Endothelial cell of umbilical vein (primary cell): ENCODE measurements at regions not wholly inside any gene's neighbourhood (a gene's known extent, or its start where the extent isn't known, plus 50 kb on each side); places are given as distances from the start of the nearest gene placed in this dataset.

Experiments
- BruUV-seq: library from RNA; stranded (reverse); fragments of 400-500 nt; replicated peaks from 2 replicates; lab custom pipeline; 2021; lab: Mats Ljungman, UMichigan
- CTCF ChIA-PET: fragments of 300-600, 350-600 bp; sonication (Branson Sonifier 250); formaldehyde crosslinking; loops from one replicate; lab custom pipeline; 2021; ENCODE audit warnings: antibody characterized with exemption, inconsistent platforms; lab: Charles Lee
- POLR2A ChIA-PET: fragments of 300-600, 350-600 bp; sonication (Branson Sonifier 250); formaldehyde crosslinking; loops from one replicate; lab custom pipeline; 2021; ENCODE audit warnings: antibody characterized with exemption, inconsistent platforms; lab: Charles Lee
- DNase-seq: peaks from one replicate; pipeline ENCODE4 v3.0.0-alpha.2; 2011; ENCODE audit warnings: low read depth, low spot score
- FAIRE-seq: peaks from 2 replicates; lab custom pipeline; 2011; peaks lifted over from hg19 to GRCh38; lab: Jason Lieb, UNC
- H2AFZ ChIP-seq: 2 replicates; pipeline ENCODE4 v1.6.0; 2012; ENCODE audit warnings: low read depth, low read length, control low read depth, inconsistent platforms
- H3K27ac ChIP-seq: 2 replicates; pipeline ENCODE4 v1.5.1; 2011; ENCODE audit warnings: low read depth, mild to moderate bottlenecking, control low read depth, low read length, moderate library complexity; ENCODE audit not compliant: insufficient read depth
- H3K27me3 ChIP-seq, 2 experiments: 2 replicates each; pipeline versions ENCODE4 v1.6.0 to v1.6.1; 2011; ENCODE audit warnings: low read length in 2 of 2, mixed read lengths in 1 of 2; ENCODE audit not compliant: control insufficient read depth in 2 of 2, insufficient read depth in 2 of 2
- H3K36me3 ChIP-seq, 2 experiments: 2 replicates in 1 of 2; 3 replicates in 1 of 2; pipeline ENCODE4 v1.5.1; 2011; ENCODE audit warnings: low read length in 2 of 2, mild to moderate bottlenecking in 1 of 2, moderate library complexity in 1 of 2; ENCODE audit not compliant: control insufficient read depth in 2 of 2, insufficient read depth in 2 of 2; ENCODE audit errors: extremely low read depth in 1 of 2
- H3K4me1 ChIP-seq: 3 replicates; pipeline ENCODE4 v1.5.1; 2011; ENCODE audit warnings: mild to moderate bottlenecking, low read length; ENCODE audit not compliant: control insufficient read depth, insufficient read depth; ENCODE audit errors: extremely low read depth
- H3K4me2 ChIP-seq: 2 replicates; pipeline ENCODE4 v1.6.1; 2011; ENCODE audit warnings: low read length, control low read depth, mixed read lengths; ENCODE audit not compliant: insufficient read depth
- H3K4me3 ChIP-seq, 3 experiments: fragments of 200-600 bp in 1 of 3; sonication (generic), shearing (Covaris generic) in 1 of 3; replicated peaks in 1 of 3; 2 replicates each; pipeline ENCODE4 v1.5.1; 2011 to 2016; ENCODE audit warnings: control low read depth in 3 of 3, low read length in 3 of 3, mild to moderate bottlenecking in 2 of 3, inconsistent platforms in 1 of 3, low read depth in 1 of 3, moderate library complexity in 1 of 3; ENCODE audit not compliant: insufficient read depth in 1 of 3
- H3K79me2 ChIP-seq: 2 replicates; pipeline ENCODE4 v1.6.0; 2012; ENCODE audit warnings: low read length, inconsistent platforms; ENCODE audit not compliant: control insufficient read depth, insufficient read depth
- H3K9ac ChIP-seq: replicated peaks from 2 replicates; pipeline ENCODE3; 2011; ENCODE audit warnings: low read length, control low read depth; ENCODE audit not compliant: insufficient read depth; ENCODE audit errors: extremely low read depth
- H3K9me1 ChIP-seq: replicated peaks from 3 replicates; pipeline ENCODE4 v1.6.0; 2011; ENCODE audit warnings: mild to moderate bottlenecking, low read length; ENCODE audit not compliant: control insufficient read depth, insufficient read depth; ENCODE audit errors: extremely low read depth
- H3K9me3 ChIP-seq: replicated peaks from 2 replicates; pipeline ENCODE4 v1.5.1; 2012; ENCODE audit warnings: low read length, inconsistent platforms; ENCODE audit not compliant: control insufficient read depth, insufficient read depth
- H4K20me1 ChIP-seq: replicated peaks from 2 replicates; pipeline ENCODE3; 2011; ENCODE audit warnings: mild to moderate bottlenecking, low read length; ENCODE audit not compliant: control insufficient read depth, insufficient read depth; ENCODE audit errors: extremely low read depth
- CTCF ChIP-seq, 2 donors: IDR thresholded peaks; 1 replicate in 1 of 2; 2 replicates in 1 of 2; pipeline ENCODE4 v1.5.1; 2011; ENCODE audit warnings: low read length in 2 of 2, mild to moderate bottlenecking in 2 of 2, moderate library complexity in 2 of 2, control low read depth in 1 of 2, inconsistent platforms in 1 of 2, low read depth in 1 of 2; ENCODE audit not compliant: insufficient read depth in 1 of 2; ENCODE audit errors: extremely low read depth in 1 of 2
- EZH2 ChIP-seq: IDR thresholded peaks from 2 replicates; pipeline ENCODE4 v1.6.1; 2012; ENCODE audit warnings: borderline replicate concordance, low read depth, mild to moderate bottlenecking, moderate library complexity, low read length, inconsistent platforms; ENCODE audit not compliant: severe bottlenecking
- FOS ChIP-seq: IDR thresholded peaks from 2 replicates; pipeline ENCODE4 v1.6.1; 2011; ENCODE audit warnings: mild to moderate bottlenecking, low read length, moderate library complexity, borderline replicate concordance; ENCODE audit not compliant: insufficient read depth
- GATA2 ChIP-seq: IDR thresholded peaks from 2 replicates; pipeline ENCODE4 v1.7.0; 2011; ENCODE audit warnings: low read depth, mild to moderate bottlenecking, moderate library complexity, mixed read lengths, low read length; ENCODE audit not compliant: insufficient read length, insufficient read depth
- JUN ChIP-seq: IDR thresholded peaks from 2 replicates; pipeline ENCODE4 v1.6.1; 2011; ENCODE audit warnings: borderline replicate concordance, low read depth; ENCODE audit not compliant: insufficient read length, insufficient read depth
- MAX ChIP-seq: IDR thresholded peaks from 2 replicates; pipeline ENCODE4 v1.6.1; 2011; ENCODE audit not compliant: insufficient read depth, insufficient read length
- MYC ChIP-seq: IDR thresholded peaks from one replicate; pipeline ENCODE4 v1.6.1; 2011; ENCODE audit warnings: mild to moderate bottlenecking, low read depth, low read length
- POLR2A ChIP-seq: IDR thresholded peaks from 2 replicates; pipeline ENCODE4 v1.6.1; 2012; ENCODE audit warnings: low read depth, mild to moderate bottlenecking, control low read depth, low read length
- POLR2AphosphoS5 ChIP-seq: IDR thresholded peaks from 2 replicates; pipeline ENCODE4 v1.6.1; 2012; ENCODE audit warnings: low read depth, mild to moderate bottlenecking, control low read depth, low read length, moderate library complexity; ENCODE audit not compliant: insufficient read depth
- dilution Hi-C: fragments of 300-500 bp; cut with MboI; formaldehyde crosslinking; loops from one replicate; pipeline ENCODE4 v1.15.0; 2019; ENCODE audit warnings: low sequenced_read_pairs; ENCODE audit not compliant: extremely low pct_ligation_motif_present
- intact Hi-C: fragments of 100-400 bp; cut with micrococcal nuclease; formaldehyde crosslinking; loops from one replicate; pipeline ENCODE4 v1.10.0; 2022

- no peak for FAIRE-seq
- no peak for DNase-seq
- Histone ChIP-seq H3K36me3 (no peaks in the 10 kb centered on the region), H3K27ac (no peak overlapping the region), H3K9ac (no peak overlapping the region), H3K9me1 (no peaks in the 10 kb centered on the region), H3K4me3 (no peak overlapping the region), H3K4me1 (no peaks in the 10 kb centered on the region), H3K4me2 (no peak overlapping the region), H4K20me1 (no peaks in the 10 kb centered on the region), H3K9me3 (no peaks in the 10 kb centered on the region), H2AFZ (no peak overlapping the region), H3K79me2 (no peaks in the 10 kb centered on the region), H3K27me3 (no peaks in the 10 kb centered on the region)
- CTCF ChIA-PET, result no interaction called here
- no TSS peak for BruUV-seq
- POLR2A ChIA-PET, result no interaction called here
- TF ChIP-seq EZH2, result no peak
- no peak for TF ChIP-seq POLR2A
- no peak for TF ChIP-seq POLR2AphosphoS5
- no peak for TF ChIP-seq MAX
- no peak for TF ChIP-seq GATA2
- no peak for TF ChIP-seq CTCF (IDR thresholded peaks at IDR 0.05; ENCODE audit: extremely low read depth in 1 of 2, insufficient read depth in 1 of 2, low read depth in 1 of 2, low read length in 2 of 2)
- no peak for TF ChIP-seq MYC
- TF ChIP-seq JUN, result no peak
- no peak for TF ChIP-seq FOS
- intact Hi-C loops, result no loop called here
- dilution Hi-C loops, result no loop called here
These were observed 246.5 kb upstream of the TBX18 start for GRCh38 chr6:85010865-85011264.
